PFSK-1 (cell line): ENCODE measurements at regions not wholly inside any gene's neighbourhood (a gene's known extent, or its start where the extent isn't known, plus 50 kb on each side); places are given as distances from the start of the nearest gene placed in this dataset.

ENCODE experiments used
- FOXP2 ChIP-seq: optimal IDR thresholded peaks from 2 replicates; pipeline ENCODE3; 2011; ENCODE audit warnings: borderline replicate concordance, control low read depth, inconsistent platforms; ENCODE audit not compliant: insufficient read depth; ENCODE audit errors: extremely low read length, extremely low read depth
- POLR2AphosphoS5 ChIP-seq: IDR thresholded peaks from 2 replicates; pipeline ENCODE4 v1.6.1; 2012; ENCODE audit warnings: low read depth, mild to moderate bottlenecking, control low read depth, low read length, moderate library complexity
- SIN3A ChIP-seq: IDR thresholded peaks from 2 replicates; pipeline ENCODE4 v1.6.1; 2012; ENCODE audit warnings: mild to moderate bottlenecking, low read length, moderate library complexity, borderline replicate concordance; ENCODE audit not compliant: insufficient read depth
- TAF1 ChIP-seq: IDR thresholded peaks from 2 replicates; pipeline ENCODE4 v1.6.1; 2012; ENCODE audit warnings: low read length, control low read depth, borderline replicate concordance; ENCODE audit not compliant: insufficient read depth
- TF ChIP-seq, protein P1 (sequence below), 2 experiments: IDR thresholded peaks; 2 replicates each; pipeline versions ENCODE4 v1.6.1 to v1.8.0; 2011 to 2012; ENCODE audit warnings: low read depth in 2 of 2, low read length in 2 of 2, control low read depth in 1 of 2, inconsistent platforms in 1 of 2, mild to moderate bottlenecking in 1 of 2, moderate library complexity in 1 of 2; ENCODE audit not compliant: insufficient read depth in 1 of 2

DNA sequence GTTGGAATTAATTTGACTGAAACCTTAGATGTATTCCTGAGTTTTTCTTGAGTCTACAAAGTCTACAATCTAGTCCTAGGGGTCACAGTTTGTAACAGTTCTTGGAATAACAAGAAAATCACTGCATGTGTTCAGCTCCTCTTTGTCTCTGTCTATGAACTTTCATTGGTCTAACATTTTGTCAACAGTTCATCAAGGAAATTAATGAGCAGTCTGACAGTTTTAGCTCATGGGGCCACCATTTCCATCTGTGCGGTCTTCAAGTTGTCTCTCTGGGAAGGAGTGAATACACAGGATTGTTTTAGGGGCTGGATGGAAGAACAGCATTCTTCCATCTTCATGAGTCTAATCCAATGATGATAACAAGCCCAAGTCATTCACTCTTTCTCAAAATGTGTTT is 276.4 kb downstream of the TMEM167A start:
- no peak for TF ChIP-seq POLR2AphosphoS5
- no peak for TF ChIP-seq FOXP2
- TF ChIP-seq TAF1: no peak
- TF ChIP-seq, protein P1, sequence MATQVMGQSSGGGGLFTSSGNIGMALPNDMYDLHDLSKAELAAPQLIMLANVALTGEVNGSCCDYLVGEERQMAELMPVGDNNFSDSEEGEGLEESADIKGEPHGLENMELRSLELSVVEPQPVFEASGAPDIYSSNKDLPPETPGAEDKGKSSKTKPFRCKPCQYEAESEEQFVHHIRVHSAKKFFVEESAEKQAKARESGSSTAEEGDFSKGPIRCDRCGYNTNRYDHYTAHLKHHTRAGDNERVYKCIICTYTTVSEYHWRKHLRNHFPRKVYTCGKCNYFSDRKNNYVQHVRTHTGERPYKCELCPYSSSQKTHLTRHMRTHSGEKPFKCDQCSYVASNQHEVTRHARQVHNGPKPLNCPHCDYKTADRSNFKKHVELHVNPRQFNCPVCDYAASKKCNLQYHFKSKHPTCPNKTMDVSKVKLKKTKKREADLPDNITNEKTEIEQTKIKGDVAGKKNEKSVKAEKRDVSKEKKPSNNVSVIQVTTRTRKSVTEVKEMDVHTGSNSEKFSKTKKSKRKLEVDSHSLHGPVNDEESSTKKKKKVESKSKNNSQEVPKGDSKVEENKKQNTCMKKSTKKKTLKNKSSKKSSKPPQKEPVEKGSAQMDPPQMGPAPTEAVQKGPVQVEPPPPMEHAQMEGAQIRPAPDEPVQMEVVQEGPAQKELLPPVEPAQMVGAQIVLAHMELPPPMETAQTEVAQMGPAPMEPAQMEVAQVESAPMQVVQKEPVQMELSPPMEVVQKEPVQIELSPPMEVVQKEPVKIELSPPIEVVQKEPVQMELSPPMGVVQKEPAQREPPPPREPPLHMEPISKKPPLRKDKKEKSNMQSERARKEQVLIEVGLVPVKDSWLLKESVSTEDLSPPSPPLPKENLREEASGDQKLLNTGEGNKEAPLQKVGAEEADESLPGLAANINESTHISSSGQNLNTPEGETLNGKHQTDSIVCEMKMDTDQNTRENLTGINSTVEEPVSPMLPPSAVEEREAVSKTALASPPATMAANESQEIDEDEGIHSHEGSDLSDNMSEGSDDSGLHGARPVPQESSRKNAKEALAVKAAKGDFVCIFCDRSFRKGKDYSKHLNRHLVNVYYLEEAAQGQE (IDR thresholded peaks at IDR 0.05; ENCODE audit: insufficient read depth in 1 of 2, low read depth in 2 of 2, low read length in 2 of 2): no peak
- no peak for TF ChIP-seq SIN3A
